ENCODE measurements at regions not wholly inside any gene's neighbourhood (a gene's known extent, or its start where the extent isn't known, plus 50 kb on each side); places are given as distances from the start of the nearest gene placed in this dataset.

DNA sequence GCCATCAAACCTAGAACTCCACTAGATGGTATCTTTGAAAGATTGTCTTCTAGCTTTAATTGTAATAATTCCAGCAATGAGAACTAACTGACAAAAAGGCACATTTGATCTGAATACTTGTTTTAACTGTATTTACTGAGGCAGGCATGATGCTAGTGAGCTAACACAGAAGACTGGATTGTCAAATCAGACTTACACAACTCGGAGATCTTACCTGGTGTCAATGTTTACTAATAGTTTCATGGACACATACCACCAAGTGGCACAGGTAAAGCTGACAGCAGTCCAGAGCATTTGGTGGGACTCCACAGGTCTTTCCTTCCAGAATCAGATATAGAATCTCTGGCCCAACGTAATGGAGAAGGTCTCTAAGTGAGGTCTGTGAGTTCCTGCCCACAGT is 229.9 kb upstream of the BOD1L1 start:
- Histone ChIP-seq H3K9me3 (no peaks in the 10 kb centered on the region), H3K27ac (no peak overlapping the region), H3K27me3 (no peaks in the 10 kb centered on the region), H3K4me1 (no peaks in the 10 kb centered on the region), H3K36me3 (no peaks in the 10 kb centered on the region), H3K4me3 (no peak overlapping the region)
- no peak for DNase-seq (ENCODE audit: extremely low spot score in 2 of 2)
- intact Hi-C loops (cut with DNase I), result loop anchor here (5.0 kb wide), 1 partner anchor 65 kb away; no protein-coding TSS in a partner anchor
- TF ChIP-seq, protein P1, sequence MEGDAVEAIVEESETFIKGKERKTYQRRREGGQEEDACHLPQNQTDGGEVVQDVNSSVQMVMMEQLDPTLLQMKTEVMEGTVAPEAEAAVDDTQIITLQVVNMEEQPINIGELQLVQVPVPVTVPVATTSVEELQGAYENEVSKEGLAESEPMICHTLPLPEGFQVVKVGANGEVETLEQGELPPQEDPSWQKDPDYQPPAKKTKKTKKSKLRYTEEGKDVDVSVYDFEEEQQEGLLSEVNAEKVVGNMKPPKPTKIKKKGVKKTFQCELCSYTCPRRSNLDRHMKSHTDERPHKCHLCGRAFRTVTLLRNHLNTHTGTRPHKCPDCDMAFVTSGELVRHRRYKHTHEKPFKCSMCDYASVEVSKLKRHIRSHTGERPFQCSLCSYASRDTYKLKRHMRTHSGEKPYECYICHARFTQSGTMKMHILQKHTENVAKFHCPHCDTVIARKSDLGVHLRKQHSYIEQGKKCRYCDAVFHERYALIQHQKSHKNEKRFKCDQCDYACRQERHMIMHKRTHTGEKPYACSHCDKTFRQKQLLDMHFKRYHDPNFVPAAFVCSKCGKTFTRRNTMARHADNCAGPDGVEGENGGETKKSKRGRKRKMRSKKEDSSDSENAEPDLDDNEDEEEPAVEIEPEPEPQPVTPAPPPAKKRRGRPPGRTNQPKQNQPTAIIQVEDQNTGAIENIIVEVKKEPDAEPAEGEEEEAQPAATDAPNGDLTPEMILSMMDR (IDR thresholded peaks at IDR 0.05), result no peak
- TF ChIP-seq POLR2AphosphoS5 (IDR thresholded peaks at IDR 0.05; ENCODE audit: insufficient read depth in 1 of 2, low read depth in 1 of 2), result no peak
- TF ChIP-seq POLR2A (IDR thresholded peaks at IDR 0.05), result no peak

DNA sequence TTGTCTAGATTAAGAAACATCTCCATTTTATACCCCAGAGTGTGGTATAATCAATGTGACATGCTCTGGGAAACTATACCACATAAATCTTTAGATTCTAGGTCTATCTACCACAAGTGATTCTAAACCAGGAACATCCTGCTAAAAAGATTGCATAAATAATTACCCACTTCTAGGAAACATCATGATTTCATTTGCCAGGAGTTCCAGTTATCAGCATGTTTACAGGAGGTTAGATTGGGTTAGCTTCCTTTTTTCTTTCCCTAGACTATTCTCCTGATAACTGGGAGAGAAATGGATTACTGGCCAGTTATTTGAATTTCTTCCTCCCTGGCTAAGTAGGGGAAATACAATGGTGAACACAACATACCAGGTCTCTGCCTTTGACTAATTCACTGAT is 230.3 kb upstream of the BOD1L1 start:
- no peak for TF ChIP-seq POLR2AphosphoS5 (IDR thresholded peaks at IDR 0.05; ENCODE audit: insufficient read depth in 1 of 2, low read depth in 1 of 2)
- no peak for TF ChIP-seq POLR2A (IDR thresholded peaks at IDR 0.05)
- TF ChIP-seq, protein P1 (IDR thresholded peaks at IDR 0.05), result no peak
- intact Hi-C loops (cut with DNase I), result loop anchor here (5.0 kb wide), 1 partner anchor 65 kb away; no protein-coding TSS in a partner anchor
- Histone ChIP-seq H3K9me3 (no peaks in the 10 kb centered on the region), H3K36me3 (no peaks in the 10 kb centered on the region), H3K4me1 (no peaks in the 10 kb centered on the region), H3K4me3 (no peak overlapping the region), H3K27me3 (no peaks in the 10 kb centered on the region), H3K27ac (no peak overlapping the region)
- no peak for DNase-seq (ENCODE audit: extremely low spot score in 2 of 2)

- TF ChIP-seq, protein P1 (IDR thresholded peaks at IDR 0.05), result no peak
- no peak for DNase-seq (ENCODE audit: extremely low spot score in 2 of 2)
- no peaks in the 10 kb centered on the region for H3K27me3 ChIP-seq
- H3K9me3 ChIP-seq, result no peaks in the 10 kb centered on the region
- no peaks in the 10 kb centered on the region for H3K36me3 ChIP-seq
- intact Hi-C loops (cut with DNase I), result loop anchor here (5.0 kb wide), 1 partner anchor 63 kb away; no protein-coding TSS in a partner anchor
- H3K4me3 ChIP-seq, result no peak overlapping the region
- no peak overlapping the region for H3K27ac ChIP-seq
- H3K4me1 ChIP-seq, result no peaks in the 10 kb centered on the region
These were observed 231.9 kb upstream of the BOD1L1 start for GRCh38 chr4:13859423-13859822.

DNA sequence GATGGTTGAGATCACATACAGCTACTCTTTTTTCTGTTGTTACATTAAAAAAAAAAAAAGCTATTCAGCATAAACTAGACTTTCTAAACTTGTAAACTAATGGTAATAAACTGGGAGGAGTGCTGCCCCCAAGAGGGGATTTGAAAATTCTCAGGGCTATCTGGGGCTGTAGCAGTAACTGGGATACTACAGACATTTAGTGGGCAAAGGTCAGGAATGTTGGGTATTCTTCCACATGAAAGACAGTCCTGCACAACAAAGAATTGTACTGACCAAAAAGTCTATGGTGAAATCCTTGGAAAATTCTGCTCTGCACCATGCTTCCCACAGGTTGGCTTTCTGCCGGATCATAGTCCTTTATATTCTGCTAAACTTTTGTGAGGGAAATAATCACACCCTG is 232.6 kb upstream of the BOD1L1 start:
- no peaks in the 10 kb centered on the region for H3K4me1 ChIP-seq
- H3K9me3 ChIP-seq, result no peaks in the 10 kb centered on the region
- H3K27me3 ChIP-seq, result no peaks in the 10 kb centered on the region
- no peak overlapping the region for H3K4me3 ChIP-seq
- no peak for TF ChIP-seq POLR2A (IDR thresholded peaks at IDR 0.05)
- TF ChIP-seq, protein P1 (IDR thresholded peaks at IDR 0.05), result no peak
- no peak for TF ChIP-seq POLR2AphosphoS5 (IDR thresholded peaks at IDR 0.05; ENCODE audit: insufficient read depth in 1 of 2, low read depth in 1 of 2)
- no peaks in the 10 kb centered on the region for H3K36me3 ChIP-seq
- intact Hi-C loops (cut with DNase I), result no loop called here
- DNase-seq (ENCODE audit: extremely low spot score in 2 of 2), result no peak
- H3K27ac ChIP-seq, result no peak overlapping the region

GRCh38 chr4:13865871-13866669 is 238.5 kb upstream of the BOD1L1 start:
- intact Hi-C loops (cut with DNase I), result no loop called here
- H3K4me3 ChIP-seq, result no peak overlapping the region
- H3K27me3 ChIP-seq, result no peaks in the 10 kb centered on the region
- DNase-seq (ENCODE audit: extremely low spot score in 2 of 2), result no peak
- H3K36me3 ChIP-seq, result no peaks in the 10 kb centered on the region
- no peaks in the 10 kb centered on the region for H3K4me1 ChIP-seq
- H3K27ac ChIP-seq, result no peak overlapping the region
- H3K9me3 ChIP-seq, result no peaks in the 10 kb centered on the region
- TF ChIP-seq, protein P1 (IDR thresholded peaks at IDR 0.05), result no peak
- TF ChIP-seq POLR2A (IDR thresholded peaks at IDR 0.05), result no peak
- TF ChIP-seq POLR2AphosphoS5 (IDR thresholded peaks at IDR 0.05; ENCODE audit: insufficient read depth in 1 of 2, low read depth in 1 of 2), result no peak

Measured in vagina (tissue), 2 donors.